Esophagus muscularis mucosa (tissue), 4 donors: ENCODE measurements at regions not wholly inside any gene's neighbourhood (a gene's known extent, or its start where the extent isn't known, plus 50 kb on each side); places are given as distances from the start of the nearest gene placed in this dataset.

Experiments
- CTCF ChIP-seq, 3 experiments: fragments of 200-600 bp in 2 of 3; fragments of 450-650 bp in 1 of 3; sonication (generic) in 2 of 3; IDR thresholded peaks; one replicate each; pipeline ENCODE4 v1.5.1; 2017 to 2019; ENCODE audit warnings: antibody characterized with exemption in 3 of 3, mild to moderate bottlenecking in 2 of 3, moderate library complexity in 1 of 3
- EP300 ChIP-seq: sonication (generic); formaldehyde crosslinking; IDR thresholded peaks from one replicate; pipeline ENCODE4 v1.6.1; 2017; ENCODE audit warnings: antibody characterized with exemption
- POLR2A ChIP-seq: fragments of 450-650 bp; IDR thresholded peaks from one replicate; pipeline ENCODE4 v1.6.1; 2017; ENCODE audit warnings: antibody characterized with exemption, moderate library complexity, mild to moderate bottlenecking, low read depth
- POLR2AphosphoS5 ChIP-seq, 2 donors: sonication (generic); formaldehyde crosslinking; IDR thresholded peaks; one replicate each; pipeline ENCODE4 v1.6.1; 2017; ENCODE audit warnings: antibody characterized with exemption in 2 of 2

DNA sequence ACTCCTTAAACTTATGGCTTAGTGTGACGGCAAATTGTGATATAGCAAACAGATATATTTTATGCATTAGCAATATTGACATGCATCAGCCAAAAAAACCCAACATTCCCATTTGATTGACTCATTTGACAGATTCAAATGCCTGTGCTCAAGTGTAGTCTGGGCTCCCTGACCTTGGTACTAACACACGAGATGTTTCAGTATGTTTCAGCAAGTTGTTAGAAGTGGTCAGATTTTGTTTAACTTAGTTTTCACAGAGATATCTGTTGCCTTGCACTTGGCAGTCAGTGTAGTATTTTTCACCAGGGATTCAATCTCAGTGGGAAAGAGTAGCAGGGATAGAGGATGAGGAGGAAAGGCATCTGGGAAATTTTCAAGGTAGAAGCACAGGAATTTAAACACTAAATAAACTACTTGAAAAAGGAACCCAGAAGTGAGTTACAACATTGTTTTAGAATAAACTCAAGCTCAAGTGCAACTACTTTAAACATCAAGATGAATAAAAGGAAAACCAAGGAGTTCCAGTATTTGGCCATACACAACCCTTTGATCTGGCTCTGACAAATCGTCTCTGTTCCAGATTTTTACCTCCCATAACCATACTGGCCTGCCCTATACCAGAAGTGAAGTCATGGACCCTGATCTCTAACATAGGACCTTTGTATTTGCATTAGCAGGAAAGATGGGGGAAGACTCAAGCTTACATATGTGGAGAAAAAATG is 56.5 kb upstream of the BLID start:
- TF ChIP-seq CTCF (IDR thresholded peaks at IDR 0.05): no peak
- no peak for TF ChIP-seq POLR2AphosphoS5 (IDR thresholded peaks at IDR 0.05)
- no peak for TF ChIP-seq POLR2A
- no peak for TF ChIP-seq EP300
